ENCODE measurements at regions not wholly inside any gene's neighbourhood (a gene's known extent, or its start where the extent isn't known, plus 50 kb on each side); places are given as distances from the start of the nearest gene placed in this dataset.

GRCh38 chr2:219707496-219708285, 80.3 kb downstream of the SLC4A3 start:
- TF ChIP-seq CTCF (IDR thresholded peaks at IDR 0.05): no peak
- TF ChIP-seq POLR2A (IDR thresholded peaks at IDR 0.05): no peak
- no peak for TF ChIP-seq POLR2AphosphoS5 (IDR thresholded peaks at IDR 0.05)
- no peak for TF ChIP-seq EP300 (IDR thresholded peaks at IDR 0.05; ENCODE audit: low read depth)

Measured in transverse colon (tissue), 4 donors.